Amniotic epithelial cell (primary cell): ENCODE measurements at regions not wholly inside any gene's neighbourhood (a gene's known extent, or its start where the extent isn't known, plus 50 kb on each side); places are given as distances from the start of the nearest gene placed in this dataset.

ENCODE experiments used
- DNase-seq: peaks from one replicate; pipeline ENCODE4 v3.0.0-alpha.2; 2010; ENCODE audit warnings: low read depth

DNA sequence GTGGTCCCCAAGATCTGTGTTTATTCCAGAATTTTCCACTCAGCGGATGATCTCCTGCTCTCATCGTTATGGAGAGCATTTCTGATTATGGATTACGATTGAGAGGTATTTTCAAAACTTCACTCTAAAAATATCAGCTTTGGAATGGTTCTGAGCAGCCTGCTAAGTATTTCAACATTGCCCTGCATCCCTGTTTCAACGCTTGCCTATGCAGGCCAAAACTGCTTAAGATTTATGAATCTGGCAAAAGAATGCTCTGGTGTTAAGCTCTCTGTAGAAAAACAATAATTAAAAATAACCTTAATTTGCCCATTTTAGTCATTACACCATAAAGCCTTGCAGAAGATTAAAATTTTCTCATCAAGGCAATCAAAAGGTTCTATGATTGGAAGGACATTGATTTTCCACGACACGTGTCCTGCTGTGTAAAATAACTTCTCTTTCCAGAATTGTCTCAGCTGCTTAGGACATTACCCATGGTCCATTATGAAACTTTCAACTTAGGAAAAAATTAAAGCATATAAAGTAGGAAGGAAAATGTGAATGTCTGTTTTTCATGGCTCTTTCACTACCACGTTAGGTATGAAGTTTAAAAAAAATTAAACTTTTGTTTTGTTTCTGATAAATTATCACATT is 229.9 kb downstream of the ACKR3 start:
- no peak for DNase-seq

DNA sequence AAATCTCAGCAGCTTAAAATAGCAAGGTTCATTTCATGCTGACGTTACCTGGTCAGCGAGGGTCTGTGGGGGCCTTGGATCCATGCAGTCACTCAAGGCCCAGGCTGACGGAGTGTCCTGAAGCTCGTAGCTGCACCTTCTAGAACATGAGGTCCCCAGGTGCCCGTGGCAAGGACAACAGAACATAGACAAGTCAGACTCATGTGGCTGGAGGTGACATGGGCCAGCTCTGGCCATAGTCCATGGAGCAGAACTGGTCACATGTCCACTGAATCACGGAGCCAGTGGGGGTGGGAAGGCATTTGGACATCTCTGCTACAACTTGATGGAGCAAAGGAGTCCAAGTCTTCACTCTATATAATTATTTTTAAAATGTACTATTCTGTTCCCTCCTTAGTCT is 233.2 kb downstream of the ACKR3 start:
- DNase-seq, result no peak

GRCh38 chr2:236803621-236804020 is 234.0 kb downstream of the ACKR3 start:
- no peak for DNase-seq

GRCh38 chr2:236805800-236806531 is 236.3 kb downstream of the ACKR3 start:
- DNase-seq, result no peak

GRCh38 chr2:236809716-236810115 is 240.1 kb downstream of the ACKR3 start:
- no peak for DNase-seq

- DNase-seq, result no peak
Observed at GRCh38 chr2:236811062-236811656, 241.5 kb downstream of the ACKR3 start.

DNA sequence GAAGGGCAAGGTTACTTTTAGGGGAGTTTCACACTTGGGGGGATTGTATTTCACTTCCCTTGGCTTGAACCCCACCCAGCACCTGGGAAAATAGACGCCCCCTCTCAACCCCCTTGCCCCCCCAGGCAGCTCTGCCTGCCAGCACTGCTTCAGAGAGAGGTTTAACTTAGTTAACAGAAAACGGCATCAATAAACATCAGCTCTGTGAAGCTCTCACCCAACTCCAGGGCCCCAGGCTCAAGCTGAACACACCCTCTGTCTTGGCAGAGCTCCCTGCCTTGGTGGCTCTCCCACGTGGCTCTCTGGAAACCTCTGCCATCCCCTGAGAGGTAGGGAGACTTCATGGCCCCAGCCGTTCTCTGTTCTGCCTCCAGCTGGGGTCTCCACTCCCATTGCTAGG is 244.1 kb downstream of the ACKR3 start:
- DNase-seq, result no peak

- DNase-seq, result no peak
Observed at GRCh38 chr2:236814593-236814992, 245.0 kb downstream of the ACKR3 start.

DNA sequence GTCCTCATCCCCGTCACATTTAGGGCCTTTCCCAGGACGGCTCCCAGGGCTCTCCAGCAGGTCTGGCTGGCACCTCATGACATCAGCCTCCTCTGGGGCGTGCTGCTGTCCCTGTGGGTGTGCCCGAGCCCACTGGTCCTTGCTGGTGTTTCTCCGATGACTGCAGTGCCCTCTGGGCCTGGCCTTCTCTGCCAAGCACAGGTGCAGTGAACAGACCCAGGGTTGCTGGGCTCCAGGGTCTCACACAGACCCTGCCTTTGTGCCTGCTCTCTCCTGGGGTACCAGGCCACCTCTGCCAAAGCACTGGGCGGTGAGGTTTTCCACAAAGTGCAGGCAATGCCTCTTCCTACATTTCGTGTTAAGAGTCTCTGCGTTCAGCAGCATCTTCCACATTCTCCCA is 246.1 kb downstream of the ACKR3 start:
- no peak for DNase-seq

DNA sequence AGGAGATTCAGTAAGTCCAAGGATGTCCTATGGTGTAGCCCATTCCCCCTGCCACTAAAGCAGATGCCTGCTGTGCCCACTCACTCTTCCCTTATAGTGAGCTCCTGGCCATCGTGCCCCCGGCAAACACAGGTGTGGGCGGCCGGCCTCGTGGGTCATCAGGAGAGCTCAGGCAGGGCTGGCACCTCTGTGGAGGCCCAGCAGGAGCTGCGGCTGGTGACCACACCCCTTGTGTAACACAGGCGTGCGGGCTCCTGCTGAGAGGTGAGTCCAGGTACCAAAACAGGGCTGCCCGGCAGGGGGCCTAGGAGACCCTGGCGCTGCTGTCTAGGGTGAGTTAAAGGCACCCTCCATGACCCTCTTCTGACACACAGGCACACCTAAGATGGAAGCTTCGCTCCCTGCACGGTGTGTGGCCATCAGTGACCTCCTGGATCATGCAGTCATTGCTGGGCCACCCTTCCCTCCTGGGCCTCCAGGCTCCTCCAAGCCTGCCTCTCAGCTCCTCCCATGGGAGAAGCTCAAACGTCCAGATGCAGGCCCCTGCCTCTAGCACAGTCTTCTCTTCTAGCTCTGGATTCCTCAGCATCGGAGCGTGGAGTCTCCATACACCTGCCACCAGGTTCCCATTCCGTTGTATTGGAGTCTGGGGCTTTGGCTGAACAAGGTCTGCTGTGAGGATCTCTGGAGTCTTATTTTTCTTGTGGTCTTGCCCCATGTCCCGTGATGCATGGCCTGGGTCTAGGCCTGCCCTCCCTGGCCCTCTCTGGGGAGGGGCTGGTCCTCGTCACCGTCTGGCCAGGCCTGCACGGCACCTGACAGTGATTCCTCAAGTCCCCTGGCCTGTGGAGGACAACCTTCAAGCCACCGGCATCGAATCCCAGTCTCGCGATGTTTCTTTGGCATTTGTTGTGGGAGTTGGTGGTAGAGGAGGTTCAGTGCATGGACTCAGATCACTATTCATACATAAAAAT is 246.9 kb downstream of the ACKR3 start:
- DNase-seq, result no peak

DNA sequence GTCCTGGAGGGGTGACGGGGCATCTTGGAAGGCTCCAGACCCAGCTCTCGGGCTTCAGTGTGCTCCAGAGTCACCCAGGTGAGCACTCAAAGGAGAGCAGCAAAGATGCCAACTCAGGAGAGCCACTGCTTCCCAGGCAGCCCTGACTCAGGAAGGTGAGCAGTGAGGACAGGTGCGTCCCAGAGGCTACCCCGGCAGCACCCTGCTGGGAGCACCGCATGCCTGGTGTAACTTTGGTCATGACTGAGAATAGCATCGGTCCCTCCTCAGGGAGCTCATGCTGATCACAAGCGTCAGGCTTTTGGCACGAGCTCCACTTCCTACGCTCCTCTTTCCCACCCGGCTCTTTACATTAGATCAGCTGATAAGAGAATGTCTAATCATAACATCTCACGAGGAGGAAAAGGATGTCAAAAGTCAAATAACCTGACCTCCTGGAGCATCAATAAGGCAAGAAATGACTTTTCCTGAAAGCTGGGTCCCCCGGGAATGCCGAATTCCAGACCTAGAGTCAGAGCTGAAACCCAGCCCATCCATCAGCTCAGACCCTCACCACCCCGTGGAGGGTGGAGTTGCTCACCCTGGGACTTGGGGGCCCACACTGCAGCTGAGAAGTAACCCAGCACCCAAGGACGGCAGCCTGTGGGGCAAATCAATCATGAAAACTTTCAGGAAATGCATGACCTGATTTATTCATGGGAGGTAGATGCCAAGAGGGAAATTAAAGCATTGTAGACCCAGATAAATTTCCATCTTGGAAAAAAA is 248.8 kb downstream of the ACKR3 start:
- DNase-seq, result no peak

- no peak for DNase-seq
Observed at GRCh38 chr2:236819275-236820002, 249.8 kb downstream of the ACKR3 start.

DNA sequence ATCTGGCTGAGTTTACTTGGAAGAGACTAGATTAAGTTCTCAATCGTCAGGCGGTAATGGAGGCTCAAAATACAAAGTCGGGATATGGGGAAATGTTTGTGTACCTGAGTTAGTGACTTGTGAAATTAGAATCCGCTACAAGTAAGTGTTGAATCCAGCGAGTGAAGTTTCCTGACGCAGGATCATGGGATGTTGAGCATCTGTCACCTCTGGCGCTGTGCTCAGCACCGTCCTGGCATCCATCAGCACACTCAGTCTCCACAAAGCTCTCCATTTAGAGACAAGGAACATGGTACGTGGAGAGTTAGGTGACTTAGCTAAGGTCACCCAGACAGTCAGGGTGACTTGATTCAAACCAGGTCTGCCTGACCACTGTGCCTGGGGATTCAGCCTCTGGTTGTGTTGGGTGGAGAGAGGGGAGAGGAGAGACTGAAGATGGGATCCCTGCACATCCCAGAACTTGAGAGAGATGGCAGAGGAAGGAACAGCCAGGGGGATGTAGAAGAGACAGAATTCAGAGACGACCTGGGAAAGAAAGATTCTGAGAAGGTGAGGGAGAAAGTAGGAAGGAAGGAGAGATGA is 251.2 kb downstream of the ACKR3 start:
- DNase-seq, result no peak

- no peak for DNase-seq
Observed at GRCh38 chr2:236823041-236823629, 253.5 kb downstream of the ACKR3 start.

DNA sequence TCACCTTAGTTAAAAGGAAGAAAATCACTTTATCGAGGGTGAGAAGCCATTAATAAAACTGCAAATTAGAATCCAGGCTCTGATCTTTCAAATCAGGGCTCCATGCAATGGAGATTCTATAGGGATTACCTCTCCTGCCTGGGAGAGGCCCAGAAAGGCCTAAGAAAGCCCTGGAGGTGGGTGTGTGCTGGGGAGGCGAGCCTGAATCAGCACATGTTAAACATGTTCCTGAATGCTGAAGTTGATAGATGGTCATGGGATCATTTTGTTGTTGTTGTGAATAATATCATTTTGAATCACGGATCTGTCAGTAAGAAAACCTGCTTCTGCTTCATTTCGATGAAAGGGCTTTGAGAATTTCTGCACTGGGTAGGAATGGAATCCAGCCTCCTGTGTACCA is 254.3 kb downstream of the ACKR3 start:
- peak; percentile 2 for DNase-seq

- no peak for DNase-seq
Observed at GRCh38 chr2:236824836-236825235, 255.2 kb downstream of the ACKR3 start.

- no peak for DNase-seq
Observed at GRCh38 chr2:236825989-236826510, 256.4 kb downstream of the ACKR3 start.

- DNase-seq, result no peak
Observed at GRCh38 chr2:236826606-236827156, 257.1 kb downstream of the ACKR3 start.

- no peak for DNase-seq
Observed at GRCh38 chr2:236827997-236828396, 257.7 kb upstream of the COPS8 start.

DNA sequence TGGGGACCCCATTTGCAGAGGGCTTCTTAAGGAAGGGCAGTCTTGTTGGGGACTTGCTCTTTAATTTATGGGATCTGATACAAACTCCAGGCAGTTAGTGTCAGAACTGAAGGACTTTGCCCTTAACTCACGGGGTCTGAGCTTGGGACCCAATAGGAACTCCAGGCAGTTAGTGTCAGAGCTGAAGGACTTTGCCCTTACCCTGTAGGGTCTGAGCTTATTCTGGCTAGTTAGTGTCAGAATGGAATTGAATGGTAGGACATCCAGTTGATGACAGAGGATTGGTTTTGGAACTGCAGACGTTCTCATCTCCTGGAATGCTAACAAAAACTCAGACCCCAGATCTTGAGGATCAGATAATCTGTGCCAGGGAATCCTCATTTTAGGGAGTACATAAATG is 256.9 kb upstream of the COPS8 start:
- DNase-seq, result no peak
